ENCODE measurements at regions not wholly inside any gene's neighbourhood (a gene's known extent, or its start where the extent isn't known, plus 50 kb on each side); places are given as distances from the start of the nearest gene placed in this dataset.

GRCh38 chr20:10786678-10787077 lies 112.9 kb upstream of the JAG1 start:
- no peak for TF ChIP-seq SIN3A (IDR thresholded peaks at IDR 0.05; ENCODE audit: borderline replicate concordance, insufficient read depth, low read length)
- TF ChIP-seq POLR2AphosphoS5 (IDR thresholded peaks at IDR 0.05; ENCODE audit: low read depth, low read length): no peak
- no peak for TF ChIP-seq REST (IDR thresholded peaks at IDR 0.05; ENCODE audit: insufficient read depth in 1 of 2, low read depth in 2 of 2, low read length in 2 of 2)
- TF ChIP-seq TAF1 (IDR thresholded peaks at IDR 0.05; ENCODE audit: borderline replicate concordance, insufficient read depth, low read length): no peak
- no peak for TF ChIP-seq FOXP2 (optimal IDR thresholded peaks at IDR 0.05; ENCODE audit: borderline replicate concordance, extremely low read depth, extremely low read length, insufficient read depth)

GRCh38 chr20:10788055-10788454 lies 114.3 kb upstream of the JAG1 start:
- TF ChIP-seq FOXP2 (optimal IDR thresholded peaks at IDR 0.05; ENCODE audit: borderline replicate concordance, extremely low read depth, extremely low read length, insufficient read depth): no peak
- no peak for TF ChIP-seq SIN3A (IDR thresholded peaks at IDR 0.05; ENCODE audit: borderline replicate concordance, insufficient read depth, low read length)
- no peak for TF ChIP-seq REST (IDR thresholded peaks at IDR 0.05; ENCODE audit: insufficient read depth in 1 of 2, low read depth in 2 of 2, low read length in 2 of 2)
- no peak for TF ChIP-seq POLR2AphosphoS5 (IDR thresholded peaks at IDR 0.05; ENCODE audit: low read depth, low read length)
- TF ChIP-seq TAF1 (IDR thresholded peaks at IDR 0.05; ENCODE audit: borderline replicate concordance, insufficient read depth, low read length): no peak

- TF ChIP-seq TAF1 (IDR thresholded peaks at IDR 0.05; ENCODE audit: borderline replicate concordance, insufficient read depth, low read length) (no peak), POLR2AphosphoS5 (IDR thresholded peaks at IDR 0.05; ENCODE audit: low read depth, low read length) (no peak), FOXP2 (optimal IDR thresholded peaks at IDR 0.05; ENCODE audit: borderline replicate concordance, extremely low read depth, extremely low read length, insufficient read depth) (no peak), SIN3A (IDR thresholded peaks at IDR 0.05; ENCODE audit: borderline replicate concordance, insufficient read depth, low read length) (no peak), REST (IDR thresholded peaks at IDR 0.05; ENCODE audit: insufficient read depth in 1 of 2, low read depth in 2 of 2, low read length in 2 of 2) (no peak)
These were observed 115.1 kb upstream of the JAG1 start for GRCh38 chr20:10788877-10789276.

GRCh38 chr20:10789386-10789785 lies 115.6 kb upstream of the JAG1 start:
- TF ChIP-seq SIN3A (IDR thresholded peaks at IDR 0.05; ENCODE audit: borderline replicate concordance, insufficient read depth, low read length) (no peak), TAF1 (IDR thresholded peaks at IDR 0.05; ENCODE audit: borderline replicate concordance, insufficient read depth, low read length) (no peak), FOXP2 (optimal IDR thresholded peaks at IDR 0.05; ENCODE audit: borderline replicate concordance, extremely low read depth, extremely low read length, insufficient read depth) (no peak), REST (IDR thresholded peaks at IDR 0.05; ENCODE audit: insufficient read depth in 1 of 2, low read depth in 2 of 2, low read length in 2 of 2) (no peak), POLR2AphosphoS5 (IDR thresholded peaks at IDR 0.05; ENCODE audit: low read depth, low read length) (no peak)

GRCh38 chr20:10790013-10790412 lies 116.2 kb upstream of the JAG1 start:
- no peak for TF ChIP-seq TAF1 (IDR thresholded peaks at IDR 0.05; ENCODE audit: borderline replicate concordance, insufficient read depth, low read length)
- TF ChIP-seq FOXP2 (optimal IDR thresholded peaks at IDR 0.05; ENCODE audit: borderline replicate concordance, extremely low read depth, extremely low read length, insufficient read depth): no peak
- no peak for TF ChIP-seq REST (IDR thresholded peaks at IDR 0.05; ENCODE audit: insufficient read depth in 1 of 2, low read depth in 2 of 2, low read length in 2 of 2)
- no peak for TF ChIP-seq POLR2AphosphoS5 (IDR thresholded peaks at IDR 0.05; ENCODE audit: low read depth, low read length)
- no peak for TF ChIP-seq SIN3A (IDR thresholded peaks at IDR 0.05; ENCODE audit: borderline replicate concordance, insufficient read depth, low read length)
